WTC11 (cell line): ENCODE measurements at regions not wholly inside any gene's neighbourhood (a gene's known extent, or its start where the extent isn't known, plus 50 kb on each side); places are given as distances from the start of the nearest gene placed in this dataset.

Source experiments
- MAX ChIP-seq: sonication (generic); formaldehyde crosslinking; IDR thresholded peaks from 2 replicates; pipeline ENCODE4 v1.8.0; 2022; ENCODE audit warnings: mild to moderate bottlenecking, missing genetic modification reagents
- STAT6 ChIP-seq: sonication (generic); formaldehyde crosslinking; conservative IDR thresholded peaks from 2 replicates; pipeline ENCODE4 v1.8.1; 2023; ENCODE audit warnings: mild to moderate bottlenecking, low read depth, missing genetic modification reagents, moderate library complexity
- ZBTB43 ChIP-seq: sonication (generic); formaldehyde crosslinking; IDR thresholded peaks from 2 replicates; pipeline ENCODE4 v1.8.1; 2023; ENCODE audit warnings: mild to moderate bottlenecking, missing genetic modification reagents
- ZNF512 ChIP-seq: sonication (generic); formaldehyde crosslinking; IDR thresholded peaks from 2 replicates; pipeline ENCODE4 v1.8.1; 2022; ENCODE audit warnings: missing genetic modification reagents, borderline replicate concordance
- TF ChIP-seq, protein P1 (sequence below): fragments of 200-600 bp; IDR thresholded peaks from 2 replicates; pipeline ENCODE4 v1.8.0; 2022; ENCODE audit warnings: antibody characterized with exemption
- TF ChIP-seq, protein P2 (sequence below): sonication (generic); formaldehyde crosslinking; IDR thresholded peaks from 2 replicates; pipeline ENCODE4 v1.8.0; 2022; ENCODE audit warnings: mild to moderate bottlenecking, missing genetic modification reagents
- TF ChIP-seq, protein P3 (sequence below): sonication (generic); formaldehyde crosslinking; IDR thresholded peaks from 2 replicates; pipeline ENCODE4 v1.8.1; 2023; ENCODE audit warnings: mild to moderate bottlenecking, missing genetic modification reagents, moderate library complexity

- TF ChIP-seq ZNF512 (CRISPR knock-in tag) (no peak), STAT6 (CRISPR knock-in tag) (no peak), ZBTB43 (CRISPR knock-in tag) (no peak), MAX (CRISPR knock-in tag) (no peak)
- TF ChIP-seq, protein P1, sequence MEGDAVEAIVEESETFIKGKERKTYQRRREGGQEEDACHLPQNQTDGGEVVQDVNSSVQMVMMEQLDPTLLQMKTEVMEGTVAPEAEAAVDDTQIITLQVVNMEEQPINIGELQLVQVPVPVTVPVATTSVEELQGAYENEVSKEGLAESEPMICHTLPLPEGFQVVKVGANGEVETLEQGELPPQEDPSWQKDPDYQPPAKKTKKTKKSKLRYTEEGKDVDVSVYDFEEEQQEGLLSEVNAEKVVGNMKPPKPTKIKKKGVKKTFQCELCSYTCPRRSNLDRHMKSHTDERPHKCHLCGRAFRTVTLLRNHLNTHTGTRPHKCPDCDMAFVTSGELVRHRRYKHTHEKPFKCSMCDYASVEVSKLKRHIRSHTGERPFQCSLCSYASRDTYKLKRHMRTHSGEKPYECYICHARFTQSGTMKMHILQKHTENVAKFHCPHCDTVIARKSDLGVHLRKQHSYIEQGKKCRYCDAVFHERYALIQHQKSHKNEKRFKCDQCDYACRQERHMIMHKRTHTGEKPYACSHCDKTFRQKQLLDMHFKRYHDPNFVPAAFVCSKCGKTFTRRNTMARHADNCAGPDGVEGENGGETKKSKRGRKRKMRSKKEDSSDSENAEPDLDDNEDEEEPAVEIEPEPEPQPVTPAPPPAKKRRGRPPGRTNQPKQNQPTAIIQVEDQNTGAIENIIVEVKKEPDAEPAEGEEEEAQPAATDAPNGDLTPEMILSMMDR, result no peak
- TF ChIP-seq, protein P2, sequence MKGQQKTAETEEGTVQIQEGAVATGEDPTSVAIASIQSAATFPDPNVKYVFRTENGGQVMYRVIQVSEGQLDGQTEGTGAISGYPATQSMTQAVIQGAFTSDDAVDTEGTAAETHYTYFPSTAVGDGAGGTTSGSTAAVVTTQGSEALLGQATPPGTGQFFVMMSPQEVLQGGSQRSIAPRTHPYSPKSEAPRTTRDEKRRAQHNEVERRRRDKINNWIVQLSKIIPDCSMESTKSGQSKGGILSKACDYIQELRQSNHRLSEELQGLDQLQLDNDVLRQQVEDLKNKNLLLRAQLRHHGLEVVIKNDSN (CRISPR knock-in tag), result no peak
- TF ChIP-seq, protein P3, sequence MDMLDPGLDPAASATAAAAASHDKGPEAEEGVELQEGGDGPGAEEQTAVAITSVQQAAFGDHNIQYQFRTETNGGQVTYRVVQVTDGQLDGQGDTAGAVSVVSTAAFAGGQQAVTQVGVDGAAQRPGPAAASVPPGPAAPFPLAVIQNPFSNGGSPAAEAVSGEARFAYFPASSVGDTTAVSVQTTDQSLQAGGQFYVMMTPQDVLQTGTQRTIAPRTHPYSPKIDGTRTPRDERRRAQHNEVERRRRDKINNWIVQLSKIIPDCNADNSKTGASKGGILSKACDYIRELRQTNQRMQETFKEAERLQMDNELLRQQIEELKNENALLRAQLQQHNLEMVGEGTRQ (CRISPR knock-in tag), result no peak
Measured at GRCh38 chr9:135422341-135422944, 57.1 kb upstream of the PPP1R26 start.
